ENCODE measurements at regions not wholly inside any gene's neighbourhood (a gene's known extent, or its start where the extent isn't known, plus 50 kb on each side); places are given as distances from the start of the nearest gene placed in this dataset.
"Not testable (repeated sequence)": the region's sequence is repeated elsewhere in the genome, so short reads cannot be mapped to it uniquely, and the experiment has no call there.

GRCh38 chr10:27315082-27315481, 74.5 kb upstream of the ACBD5 start:
- not testable (repeated sequence) for TF ChIP-seq POLR2AphosphoS5 (IDR thresholded peaks at IDR 0.05; ENCODE audit: low read depth, low read length); POLR2A (IDR thresholded peaks at IDR 0.05; ENCODE audit: low read depth, low read length); TAF1 (IDR thresholded peaks at IDR 0.05; ENCODE audit: low read depth, low read length); PAX5 (IDR thresholded peaks at IDR 0.05; ENCODE audit: insufficient read depth, low read length, severe bottlenecking); POU2F2 (IDR thresholded peaks at IDR 0.05; ENCODE audit: low read depth, low read length); SPI1 (IDR thresholded peaks at IDR 0.05; ENCODE audit: low read depth, low read length)
